DMS53 (cell line): ENCODE measurements at regions not wholly inside any gene's neighbourhood (a gene's known extent, or its start where the extent isn't known, plus 50 kb on each side); places are given as distances from the start of the nearest gene placed in this dataset.
"Not testable (repeated sequence)": the region's sequence is repeated elsewhere in the genome, so short reads cannot be mapped to it uniquely, and the experiment has no call there.

Experiments
- DNase-seq: peaks from one replicate; lab custom pipeline; 2025; lab: John Stamatoyannopoulos, UW

DNA sequence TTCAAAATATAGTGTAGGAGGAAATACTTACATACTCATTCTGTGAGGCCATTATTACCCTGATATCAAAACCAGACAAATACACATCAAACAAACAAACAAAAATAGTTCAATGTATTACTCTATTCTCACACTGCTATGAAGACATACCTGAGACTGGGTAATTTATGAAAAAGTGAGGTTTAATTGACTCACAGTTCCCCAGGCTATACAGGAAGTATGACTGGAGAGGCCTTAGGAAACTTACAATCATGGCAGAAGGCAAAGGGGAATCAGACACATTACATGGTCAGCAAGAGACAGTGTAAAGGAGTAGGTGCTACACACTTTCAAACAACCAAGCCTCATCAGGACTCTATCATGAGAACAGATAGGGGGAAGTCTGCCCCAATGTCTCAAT lies 1023.2 kb downstream of the TMTC2 start:
- DNase-seq, result no peak

DNA sequence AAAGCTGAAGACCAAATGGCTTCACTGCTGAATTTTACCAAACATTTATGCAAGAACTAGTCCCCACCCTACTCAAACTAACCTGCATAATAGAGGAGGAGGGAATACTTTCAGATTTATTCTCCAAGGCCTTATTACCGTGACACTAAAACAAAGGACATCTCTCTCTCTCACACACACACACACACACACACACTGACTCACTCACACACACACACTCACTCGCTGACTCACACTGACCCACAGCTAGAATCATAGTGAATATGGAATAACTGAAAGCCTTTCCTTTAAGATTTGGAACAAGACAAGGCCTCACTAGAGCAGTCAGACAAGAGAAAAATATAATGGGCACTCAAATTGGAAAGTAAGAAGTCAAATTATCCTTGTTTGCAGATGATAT lies 1014.1 kb downstream of the TMTC2 start:
- DNase-seq, result no peak

DNA sequence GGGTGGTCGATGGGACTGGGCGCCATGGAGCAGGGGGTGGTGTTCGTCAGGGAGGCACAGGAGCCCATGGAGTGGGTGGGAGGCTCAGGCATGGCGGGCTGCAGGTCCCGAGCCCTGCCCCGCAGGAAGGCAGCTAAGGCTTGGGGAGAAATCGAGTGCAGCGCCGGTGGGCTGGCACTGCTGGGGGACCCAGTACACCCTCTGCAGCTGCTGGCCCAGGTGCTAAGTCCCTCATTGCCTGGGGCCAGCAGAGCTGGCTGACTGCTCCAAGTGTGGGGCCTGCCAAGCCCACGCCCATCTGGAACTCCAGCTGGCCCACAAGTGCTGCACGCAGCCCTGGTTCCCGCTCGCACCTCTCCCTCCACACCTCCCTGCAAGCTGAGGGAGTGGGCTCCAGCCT lies 1009.6 kb downstream of the TMTC2 start:
- not testable (repeated sequence) for DNase-seq

DNA sequence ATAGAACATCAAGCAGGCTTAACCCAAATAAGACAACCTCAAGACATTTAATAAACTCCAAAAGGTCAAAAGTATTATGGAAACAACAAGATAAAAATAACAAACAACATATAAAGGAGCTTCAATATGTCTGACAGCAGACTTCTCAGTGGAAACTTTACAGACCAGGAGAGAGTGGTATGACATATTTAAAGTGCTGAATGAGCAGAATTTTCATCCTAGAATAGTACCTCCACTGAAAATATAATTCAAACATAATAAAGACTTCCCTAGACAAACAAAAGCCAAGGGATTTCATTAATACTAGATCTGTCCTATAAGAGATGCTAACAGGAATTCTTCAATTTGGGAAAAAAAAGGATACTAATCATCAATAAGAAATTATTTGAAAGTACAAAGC lies 1005.0 kb downstream of the TMTC2 start:
- no peak for DNase-seq

- DNase-seq, result no peak
These were observed 1003.8 kb downstream of the TMTC2 start for GRCh38 chr12:83690465-83690864.

- no peak for DNase-seq
These were observed 1002.6 kb downstream of the TMTC2 start for GRCh38 chr12:83689333-83689732.

GRCh38 chr12:83676781-83677295 lies 990.1 kb downstream of the TMTC2 start:
- DNase-seq, result no peak

- no peak for DNase-seq
These were observed 980.0 kb downstream of the TMTC2 start for GRCh38 chr12:83666690-83667089.

- DNase-seq, result no peak
These were observed 979.0 kb downstream of the TMTC2 start for GRCh38 chr12:83665634-83666218.

DNA sequence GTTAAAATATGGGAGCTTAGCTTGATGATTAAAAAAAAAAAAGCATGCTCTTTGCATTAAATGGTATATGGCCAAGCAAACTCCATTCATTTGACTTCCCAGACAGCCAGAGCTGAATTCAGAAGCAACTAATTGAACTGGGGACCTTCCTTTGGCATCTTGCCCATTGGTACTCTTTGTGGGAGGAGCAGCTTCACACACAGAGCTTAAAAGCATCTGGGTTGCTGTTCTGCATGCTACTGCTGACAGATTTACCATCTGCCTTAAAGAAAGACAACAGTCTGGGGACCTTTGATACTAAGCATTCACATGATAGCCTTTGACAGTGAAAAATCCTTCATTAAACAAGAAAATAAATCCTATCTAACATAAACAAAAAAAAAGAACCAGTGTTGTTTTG lies 977.9 kb downstream of the TMTC2 start:
- peak; percentile 22 for DNase-seq

DNA sequence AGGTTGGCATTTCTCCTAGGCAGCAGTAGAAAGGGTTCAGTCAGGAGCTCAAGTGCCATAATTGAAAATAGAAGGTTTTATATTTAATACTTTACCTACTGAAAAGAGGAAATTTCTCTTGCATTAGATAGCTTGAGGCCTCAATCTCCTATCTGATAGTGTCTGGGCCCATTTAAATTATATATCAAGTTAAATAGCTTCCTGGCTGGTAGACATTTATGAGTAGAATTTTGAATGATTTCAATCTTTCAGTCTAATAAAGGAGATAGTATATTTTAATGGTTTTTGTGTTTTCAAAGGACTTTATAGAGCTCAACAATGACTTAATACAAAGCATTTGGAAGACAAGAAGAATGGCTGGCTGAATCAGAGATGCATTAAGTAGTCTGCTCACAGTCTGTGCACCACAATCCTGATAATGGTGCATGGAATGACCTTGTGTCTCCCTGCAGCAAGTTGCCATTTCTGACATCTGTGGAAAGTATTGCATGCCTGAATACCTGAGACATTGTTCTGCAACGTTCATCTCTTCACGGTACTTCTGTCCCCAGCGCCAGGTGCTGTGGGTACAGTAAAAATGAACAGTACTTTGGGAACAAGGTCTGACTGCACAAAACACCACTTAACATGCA lies 974.1 kb downstream of the TMTC2 start:
- DNase-seq, result no peak

- DNase-seq, result no peak
These were observed 972.6 kb downstream of the TMTC2 start for GRCh38 chr12:83659321-83659720.

GRCh38 chr12:83656004-83656403 lies 969.3 kb downstream of the TMTC2 start:
- no peak for DNase-seq

DNA sequence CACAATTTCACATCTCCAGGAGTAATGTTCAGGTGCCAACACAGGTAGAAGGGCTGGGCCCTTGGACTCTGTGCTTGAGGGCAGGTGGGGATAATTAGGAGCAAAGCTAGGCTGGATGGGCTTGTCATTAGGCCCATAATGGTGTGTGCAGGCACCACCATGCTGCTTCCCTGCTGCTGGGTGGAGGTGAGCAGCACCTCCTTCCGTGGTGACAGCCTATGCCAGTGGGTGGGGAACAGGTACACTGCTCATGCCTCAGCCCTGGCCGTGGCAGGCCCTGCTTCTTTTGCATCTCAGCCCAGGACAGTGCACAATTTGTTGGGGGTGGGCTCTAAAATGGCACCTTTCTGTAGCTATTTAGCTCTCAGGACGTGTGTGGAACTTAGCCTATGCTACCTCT lies 955.5 kb downstream of the TMTC2 start:
- no peak for DNase-seq

DNA sequence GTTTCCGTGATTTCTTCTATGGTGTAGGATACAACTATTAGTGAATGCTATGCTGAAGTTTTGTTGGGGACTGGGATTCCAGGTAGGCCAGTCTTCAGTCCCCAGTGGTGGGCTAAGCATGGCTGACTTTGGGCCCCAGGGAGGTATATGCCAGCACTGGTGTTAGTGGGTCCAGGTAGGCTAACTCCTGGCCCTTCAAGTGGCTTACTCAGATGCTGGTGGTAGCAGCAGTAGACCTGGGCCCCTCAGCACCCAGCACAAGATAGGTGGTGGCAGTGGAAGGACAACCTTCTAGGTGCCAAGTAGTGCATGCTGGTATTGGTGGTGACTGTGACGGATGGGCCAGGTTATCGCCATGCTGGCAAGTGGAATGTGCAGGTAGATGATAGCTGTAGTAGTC lies 955.1 kb downstream of the TMTC2 start:
- no peak for DNase-seq

GRCh38 chr12:83634726-83635267 lies 948.1 kb downstream of the TMTC2 start:
- no peak for DNase-seq

- no peak for DNase-seq
These were observed 943.8 kb downstream of the TMTC2 start for GRCh38 chr12:83630526-83630925.

DNA sequence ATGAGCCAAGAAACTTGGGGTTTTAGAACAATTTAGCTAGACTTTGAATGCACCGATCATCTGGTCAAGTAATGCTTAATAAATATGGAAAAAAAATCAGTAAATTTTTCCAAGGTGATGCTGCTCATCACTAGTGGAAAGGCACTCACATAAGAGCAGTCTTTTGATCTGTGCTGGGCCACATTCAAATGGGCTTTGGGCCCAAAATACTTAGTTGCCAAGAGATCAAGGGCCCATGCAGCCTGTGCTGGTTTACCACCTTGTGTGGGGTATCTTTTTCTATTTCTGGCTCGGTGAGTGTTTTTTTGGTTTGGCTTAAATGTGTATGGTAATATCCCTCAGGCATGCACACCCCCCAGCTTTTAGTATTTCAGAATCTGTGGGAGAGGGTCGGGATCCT lies 943.2 kb downstream of the TMTC2 start:
- DNase-seq, result no peak

DNA sequence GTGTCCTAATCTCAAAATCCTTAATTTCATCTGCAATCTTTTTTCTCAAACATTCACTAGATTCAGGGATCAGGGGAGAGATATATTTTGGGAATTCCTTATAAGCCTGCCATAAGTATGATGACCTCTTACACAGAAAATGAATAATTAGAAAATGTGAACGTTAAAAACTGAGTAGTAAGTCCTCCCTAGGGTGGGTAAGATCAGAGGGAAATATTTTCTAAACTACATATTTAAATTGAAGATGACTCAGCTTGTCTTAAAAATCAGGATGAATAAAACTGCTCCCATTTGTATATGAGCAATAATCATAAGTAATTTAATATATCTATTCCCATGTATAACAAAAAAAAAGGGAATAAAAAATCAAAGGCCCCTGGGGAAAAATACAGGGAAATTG lies 935.5 kb downstream of the TMTC2 start:
- no peak for DNase-seq

GRCh38 chr12:83619973-83620372 lies 933.3 kb downstream of the TMTC2 start:
- DNase-seq, result no peak

DNA sequence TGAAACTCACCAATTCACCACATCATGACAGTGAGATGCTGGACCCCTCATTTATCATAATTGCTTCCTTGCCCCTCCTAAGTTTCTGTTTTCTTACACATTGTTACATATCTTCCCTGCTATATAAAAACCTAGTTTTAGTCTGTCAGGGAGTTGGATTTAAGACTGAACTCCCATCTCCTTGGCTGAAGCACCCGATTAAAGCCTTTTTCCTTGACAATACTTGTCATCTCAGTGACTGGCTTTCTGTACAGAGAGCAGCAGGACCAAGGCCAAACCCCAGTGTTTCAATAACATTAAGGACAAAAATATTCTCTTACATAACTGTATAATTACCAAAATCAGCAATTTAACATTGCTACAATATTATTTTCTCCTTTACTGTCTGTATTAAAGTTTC lies 928.4 kb downstream of the TMTC2 start:
- DNase-seq, result peak; percentile 4

GRCh38 chr12:83613586-83614110 lies 926.9 kb downstream of the TMTC2 start:
- DNase-seq, result no peak

- DNase-seq, result no peak
These were observed 916.4 kb downstream of the TMTC2 start for GRCh38 chr12:83603106-83603505.
